OCI-LY1 (cell line): ENCODE measurements at regions not wholly inside any gene's neighbourhood (a gene's known extent, or its start where the extent isn't known, plus 50 kb on each side); places are given as distances from the start of the nearest gene placed in this dataset.

Experiments used
- H2AFZ ChIP-seq: fragments of 200-600 bp; sonication (generic), shearing (Covaris generic); 2 replicates; pipeline ENCODE4 v1.6.0; 2014; ENCODE audit warnings: antibody characterized with exemption, mild to moderate bottlenecking, low read length
- H3F3A ChIP-seq: fragments of 200-600 bp; sonication (generic), shearing (Covaris generic); 2 replicates; pipeline ENCODE4 v1.6.0; 2014; ENCODE audit warnings: mild to moderate bottlenecking, antibody characterized with exemption, low read length, moderate library complexity; ENCODE audit not compliant: insufficient read depth
- H3K27ac ChIP-seq: fragments of 200-600 bp; sonication (generic); 2 replicates; pipeline ENCODE4 v1.5.1; 2014; ENCODE audit warnings: low read length, mixed run types, mild to moderate bottlenecking, low read depth; ENCODE audit not compliant: poor library complexity, severe bottlenecking
- H3K27me3 ChIP-seq: fragments of 200-600 bp; sonication (generic); 2 replicates; pipeline ENCODE4 v1.6.0; 2014; ENCODE audit warnings: antibody characterized with exemption, mild to moderate bottlenecking, low read length, moderate library complexity; ENCODE audit not compliant: insufficient read depth
- H3K36me3 ChIP-seq: fragments of 200-600 bp; sonication (generic); 2 replicates; pipeline ENCODE4 v1.6.1; 2014; ENCODE audit warnings: mild to moderate bottlenecking, antibody characterized with exemption, low read length, moderate library complexity, mixed read lengths; ENCODE audit not compliant: insufficient read depth
- H3K4me1 ChIP-seq: fragments of 200-600 bp; sonication (generic); 2 replicates; pipeline ENCODE4 v1.5.1; 2014; ENCODE audit warnings: mild to moderate bottlenecking, low read length, moderate library complexity; ENCODE audit not compliant: insufficient read depth, severe bottlenecking
- H3K4me2 ChIP-seq: fragments of 200-600 bp; sonication (generic), shearing (Covaris generic); 2 replicates; pipeline ENCODE4 v1.6.1; 2014; ENCODE audit warnings: low read length
- H3K4me3 ChIP-seq: fragments of 200-600 bp; sonication (generic); 2 replicates; pipeline ENCODE4 v1.5.1; 2014; ENCODE audit warnings: low read length, low read depth, mild to moderate bottlenecking, mixed read lengths; ENCODE audit not compliant: poor library complexity, severe bottlenecking
- H3K79me2 ChIP-seq: fragments of 200-600 bp; shearing (Covaris generic); 2 replicates; pipeline ENCODE4 v1.6.1; 2016; ENCODE audit warnings: mixed run types, low read length, mixed read lengths; ENCODE audit not compliant: insufficient read depth
- H3K9ac ChIP-seq: fragments of 200-600 bp; sonication (generic), shearing (Covaris generic); 2 replicates; pipeline ENCODE4 v1.6.1; 2014; ENCODE audit warnings: mild to moderate bottlenecking, low read length, mixed read lengths
- H3K9me2 ChIP-seq: fragments of 200-600 bp; sonication (generic), shearing (Covaris generic); 2 replicates; pipeline ENCODE4 v1.6.1; 2014; ENCODE audit warnings: low read depth, mild to moderate bottlenecking, low read length, mixed read lengths
- H3K9me3 ChIP-seq: fragments of 200-600 bp; shearing (Covaris generic); 2 replicates; pipeline ENCODE4 v1.6.1; 2014; ENCODE audit warnings: low read length, mixed read lengths
- H4K20me1 ChIP-seq: fragments of 200-600 bp; sonication (generic), shearing (Covaris generic); 2 replicates; pipeline ENCODE4 v1.6.0; 2016; ENCODE audit warnings: mild to moderate bottlenecking, low read length; ENCODE audit not compliant: insufficient read depth
- CTCF ChIP-seq: fragments of 200-600 bp; sonication (generic), shearing (Covaris generic); IDR thresholded peaks from 2 replicates; pipeline ENCODE4 v1.5.1; 2017; ENCODE audit warnings: mild to moderate bottlenecking, antibody characterized with exemption, low read length, moderate library complexity, mixed read lengths
- EZH2 ChIP-seq: fragments of 200-600 bp; sonication (generic), shearing (Covaris generic); IDR thresholded peaks from 2 replicates; pipeline ENCODE4 v1.8.0; 2017; ENCODE audit warnings: borderline replicate concordance, mixed run types, mild to moderate bottlenecking, antibody characterized with exemption, low read length, moderate library complexity, mixed read lengths

GRCh38 chr5:30626557-30626956, 566.9 kb upstream of the CDH6 start:
- H3K36me3 ChIP-seq = no peaks in the 10 kb centered on the region
- H3K9me2 ChIP-seq = no peaks in the 10 kb centered on the region
- H3K4me1 ChIP-seq = no peaks in the 10 kb centered on the region
- H3K9ac ChIP-seq = no peak overlapping the region
- TF ChIP-seq CTCF (no peak), EZH2 (no peak)
- H3K79me2 ChIP-seq = no peaks in the 10 kb centered on the region
- H3K27ac ChIP-seq = no peak overlapping the region
- H3F3A ChIP-seq = no peaks in the 10 kb centered on the region
- H3K9me3 ChIP-seq = no peaks in the 10 kb centered on the region
- H3K4me2 ChIP-seq = no peak overlapping the region
- no peaks in the 10 kb centered on the region for H3K27me3 ChIP-seq
- H2AFZ ChIP-seq = no peak overlapping the region
- no peaks in the 10 kb centered on the region for H4K20me1 ChIP-seq
- H3K4me3 ChIP-seq = no peak overlapping the region

GRCh38 chr5:30620481-30621085, 572.9 kb upstream of the CDH6 start:
- H3K27me3 ChIP-seq = no peaks in the 10 kb centered on the region
- no peaks in the 10 kb centered on the region for H3K4me1 ChIP-seq
- H3K36me3 ChIP-seq = no peaks in the 10 kb centered on the region
- no peaks in the 10 kb centered on the region for H3F3A ChIP-seq
- no peaks in the 10 kb centered on the region for H3K79me2 ChIP-seq
- TF ChIP-seq EZH2 (no peak), CTCF (no peak)
- H2AFZ ChIP-seq = no peak overlapping the region
- no peak overlapping the region for H3K4me2 ChIP-seq
- H3K9me3 ChIP-seq = no peaks in the 10 kb centered on the region
- no peaks in the 10 kb centered on the region for H3K9me2 ChIP-seq
- no peak overlapping the region for H3K9ac ChIP-seq
- H3K27ac ChIP-seq = no peak overlapping the region
- no peak overlapping the region for H3K4me3 ChIP-seq
- no peaks in the 10 kb centered on the region for H4K20me1 ChIP-seq

- Histone ChIP-seq H3K36me3 (no peaks in the 10 kb centered on the region), H3K4me2 (no peak overlapping the region), H3K27ac (no peak overlapping the region), H3K4me3 (no peak overlapping the region), H3K9me3 (no peaks in the 10 kb centered on the region), H2AFZ (no peak overlapping the region), H4K20me1 (no peaks in the 10 kb centered on the region), H3K79me2 (no peaks in the 10 kb centered on the region), H3F3A (no peaks in the 10 kb centered on the region), H3K9me2 (no peaks in the 10 kb centered on the region), H3K4me1 (no peaks in the 10 kb centered on the region), H3K9ac (no peak overlapping the region), H3K27me3 (no peaks in the 10 kb centered on the region)
- no peak for TF ChIP-seq CTCF
- TF ChIP-seq EZH2 = no peak
Measured at GRCh38 chr5:30608501-30608900, 585.0 kb upstream of the CDH6 start.
